ENCODE measurements at regions not wholly inside any gene's neighbourhood (a gene's known extent, or its start where the extent isn't known, plus 50 kb on each side); places are given as distances from the start of the nearest gene placed in this dataset.

DNA sequence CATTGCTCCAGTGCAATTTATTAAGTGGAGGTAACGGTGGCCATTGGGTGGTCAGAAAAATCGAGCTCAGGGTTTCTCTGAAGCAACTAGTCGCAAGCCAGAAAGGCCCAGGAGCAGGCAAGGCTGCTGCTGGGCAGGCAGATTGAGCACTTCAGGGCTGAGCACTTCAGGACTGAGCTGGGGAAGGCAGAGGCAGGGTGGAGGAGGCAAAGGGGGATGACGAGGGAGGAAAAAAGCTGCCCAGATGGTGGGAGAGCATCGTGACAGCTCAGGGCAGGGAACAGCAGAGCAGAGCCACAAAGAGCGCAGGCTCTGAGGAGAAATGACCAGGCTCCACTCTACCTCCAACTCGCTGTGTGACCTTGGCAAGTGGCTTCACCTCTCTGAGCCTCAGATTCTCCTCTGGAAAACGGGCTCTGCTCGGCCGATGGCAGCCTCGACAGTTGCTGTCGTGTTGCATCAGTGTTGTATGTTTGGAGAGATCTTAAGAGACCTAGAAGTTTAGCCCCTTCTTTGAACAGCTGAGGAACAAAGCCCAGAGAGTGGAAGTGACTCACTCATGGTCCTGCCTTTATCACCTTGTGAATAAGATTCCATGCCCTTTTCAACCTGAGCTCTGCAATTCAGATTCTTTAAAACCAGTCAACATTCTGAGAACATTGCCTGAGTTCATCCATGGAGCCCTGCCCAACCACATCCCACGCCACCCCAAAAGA is 141.4 kb downstream of the SYF2 start:
- H3K4me1 ChIP-seq (ENCODE audit: control insufficient read depth, insufficient read depth, low read length) = no peaks in the 10 kb centered on the region
- no peaks in the 10 kb centered on the region for H3K27me3 ChIP-seq (ENCODE audit: control insufficient read depth, insufficient read depth, low read length, poor library complexity, severe bottlenecking)
- Mint-ChIP-seq H3K4me3 (no peak overlapping the region), H3K27me3 (ENCODE audit: insufficient read depth) (peaks cover 5% of the 10 kb centered on the region), H3K36me3 (ENCODE audit: low read depth) (no peaks in the 10 kb centered on the region), H3K4me1 (no peaks in the 10 kb centered on the region), H3K27ac (peak overlapping the region; percentile 58), H3K9me3 (no peaks in the 10 kb centered on the region)
- no peak overlapping the region for H3K27ac ChIP-seq (ENCODE audit: low read depth, low read length)
- TF ChIP-seq, protein P1, sequence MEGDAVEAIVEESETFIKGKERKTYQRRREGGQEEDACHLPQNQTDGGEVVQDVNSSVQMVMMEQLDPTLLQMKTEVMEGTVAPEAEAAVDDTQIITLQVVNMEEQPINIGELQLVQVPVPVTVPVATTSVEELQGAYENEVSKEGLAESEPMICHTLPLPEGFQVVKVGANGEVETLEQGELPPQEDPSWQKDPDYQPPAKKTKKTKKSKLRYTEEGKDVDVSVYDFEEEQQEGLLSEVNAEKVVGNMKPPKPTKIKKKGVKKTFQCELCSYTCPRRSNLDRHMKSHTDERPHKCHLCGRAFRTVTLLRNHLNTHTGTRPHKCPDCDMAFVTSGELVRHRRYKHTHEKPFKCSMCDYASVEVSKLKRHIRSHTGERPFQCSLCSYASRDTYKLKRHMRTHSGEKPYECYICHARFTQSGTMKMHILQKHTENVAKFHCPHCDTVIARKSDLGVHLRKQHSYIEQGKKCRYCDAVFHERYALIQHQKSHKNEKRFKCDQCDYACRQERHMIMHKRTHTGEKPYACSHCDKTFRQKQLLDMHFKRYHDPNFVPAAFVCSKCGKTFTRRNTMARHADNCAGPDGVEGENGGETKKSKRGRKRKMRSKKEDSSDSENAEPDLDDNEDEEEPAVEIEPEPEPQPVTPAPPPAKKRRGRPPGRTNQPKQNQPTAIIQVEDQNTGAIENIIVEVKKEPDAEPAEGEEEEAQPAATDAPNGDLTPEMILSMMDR (conservative IDR thresholded peaks at IDR 0.05) = no peak
- no peak overlapping the region for H3K9ac ChIP-seq (ENCODE audit: extremely low read depth, low read length, poor library complexity, severe bottlenecking)
- H3K36me3 ChIP-seq (ENCODE audit: control insufficient read depth, insufficient read depth, low read length) = no peaks in the 10 kb centered on the region
- no peaks in the 10 kb centered on the region for H3K9me3 ChIP-seq (ENCODE audit: control insufficient read depth, low read length)
- 78 to 88% methylated on average over 10 to 13 of the region's 13 CpGs for WGBS, 2 experiments (ENCODE audit: insufficient coverage in 1 of 2, insufficient read length in 1 of 2)
- H3K4me3 ChIP-seq (ENCODE audit: low read length) = no peak overlapping the region
- DNase-seq = no peak

DNA sequence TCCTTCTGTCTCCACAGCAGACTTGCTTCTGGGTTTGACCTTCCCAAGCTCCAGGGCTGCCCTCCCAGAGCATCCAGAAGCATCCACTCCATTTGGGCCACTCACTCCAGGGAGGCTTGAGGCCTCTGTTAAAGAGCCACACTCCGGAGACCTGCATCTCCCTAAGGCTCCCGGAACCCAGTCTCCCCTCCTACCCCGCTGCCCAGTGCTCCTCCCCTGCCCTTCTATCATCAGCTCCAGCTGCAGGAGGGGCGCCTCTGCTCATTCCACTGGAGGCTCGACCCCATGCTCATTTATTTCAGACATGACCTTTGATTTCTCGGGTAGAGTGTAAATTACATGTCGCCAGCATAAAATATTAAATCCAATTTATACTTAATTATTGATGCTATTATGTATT is 142.5 kb downstream of the SYF2 start:
- DNase-seq = no peak
- Histone ChIP-seq H3K4me3 (ENCODE audit: low read length) (no peak overlapping the region), H3K9me3 (ENCODE audit: control insufficient read depth, low read length) (no peaks in the 10 kb centered on the region), H3K27me3 (ENCODE audit: control insufficient read depth, insufficient read depth, low read length, poor library complexity, severe bottlenecking) (no peaks in the 10 kb centered on the region), H3K36me3 (ENCODE audit: control insufficient read depth, insufficient read depth, low read length) (no peaks in the 10 kb centered on the region), H3K9ac (ENCODE audit: extremely low read depth, low read length, poor library complexity, severe bottlenecking) (no peak overlapping the region), H3K27ac (ENCODE audit: low read depth, low read length) (no peak overlapping the region), H3K4me1 (ENCODE audit: control insufficient read depth, insufficient read depth, low read length) (no peaks in the 10 kb centered on the region)
- Mint-ChIP-seq H3K36me3 (ENCODE audit: low read depth) (no peaks in the 10 kb centered on the region), H3K4me1 (no peaks in the 10 kb centered on the region), H3K27me3 (ENCODE audit: insufficient read depth) (peaks cover 5% of the 10 kb centered on the region), H3K9me3 (no peaks in the 10 kb centered on the region), H3K27ac (no peak overlapping the region), H3K4me3 (no peak overlapping the region)
- TF ChIP-seq, protein P1 (conservative IDR thresholded peaks at IDR 0.05) = no peak
- WGBS, 2 experiments (ENCODE audit: insufficient coverage in 1 of 2, insufficient read length in 1 of 2) = 94% methylated on average over 3 to 6 of the region's 7 CpGs

DNA sequence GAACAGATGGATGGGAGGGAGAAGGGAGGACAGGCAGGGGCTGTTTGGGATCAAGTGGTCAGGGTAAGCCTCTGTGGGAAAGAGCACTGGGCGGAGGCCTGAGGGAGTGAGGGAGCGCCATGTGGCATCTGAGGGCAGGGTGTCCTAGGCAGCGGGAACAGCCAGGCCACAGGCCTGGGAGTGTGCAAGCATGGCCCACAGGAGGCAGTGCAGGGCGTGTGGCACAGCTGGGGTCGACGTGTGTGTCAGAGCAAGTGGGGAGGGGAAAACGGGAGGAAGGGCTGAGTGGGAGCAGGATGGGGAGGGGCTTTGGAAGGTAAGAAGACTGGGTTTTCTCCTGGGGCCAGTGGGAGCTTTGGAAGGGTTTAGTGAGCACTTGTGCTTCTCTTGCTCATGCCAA is 143.4 kb downstream of the SYF2 start:
- Histone ChIP-seq H3K4me3 (ENCODE audit: low read length) (no peak overlapping the region), H3K27ac (ENCODE audit: low read depth, low read length) (no peak overlapping the region), H3K27me3 (ENCODE audit: control insufficient read depth, insufficient read depth, low read length, poor library complexity, severe bottlenecking) (no peaks in the 10 kb centered on the region), H3K4me1 (ENCODE audit: control insufficient read depth, insufficient read depth, low read length) (no peaks in the 10 kb centered on the region), H3K9me3 (ENCODE audit: control insufficient read depth, low read length) (no peaks in the 10 kb centered on the region), H3K36me3 (ENCODE audit: control insufficient read depth, insufficient read depth, low read length) (no peaks in the 10 kb centered on the region), H3K9ac (ENCODE audit: extremely low read depth, low read length, poor library complexity, severe bottlenecking) (no peak overlapping the region)
- Mint-ChIP-seq H3K27me3 (ENCODE audit: insufficient read depth) (peaks cover 5% of the 10 kb centered on the region), H3K27ac (no peak overlapping the region), H3K4me1 (no peaks in the 10 kb centered on the region), H3K4me3 (no peak overlapping the region), H3K9me3 (no peaks in the 10 kb centered on the region), H3K36me3 (ENCODE audit: low read depth) (no peaks in the 10 kb centered on the region)
- TF ChIP-seq, protein P1 (conservative IDR thresholded peaks at IDR 0.05) = peak; percentile 41
- WGBS, 2 experiments (ENCODE audit: insufficient coverage in 1 of 2, insufficient read length in 1 of 2) = 90 to 100% methylated on average over 1 to 7 of the region's 7 CpGs
- no peak for DNase-seq
